ENCODE measurements at regions not wholly inside any gene's neighbourhood (a gene's known extent, or its start where the extent isn't known, plus 50 kb on each side); places are given as distances from the start of the nearest gene placed in this dataset.

GRCh38 chr18:47725656-47726055 lies 204.8 kb downstream of the SMAD2 start:
- intact Hi-C loops (cut with DNase I) = no loop called here
- Histone ChIP-seq H3K36me3 (no peaks in the 10 kb centered on the region), H3K4me1 (no peaks in the 10 kb centered on the region), H3K4me3 (no peak overlapping the region), H3K9me3 (no peaks in the 10 kb centered on the region), H3K27me3 (no peaks in the 10 kb centered on the region), H3K27ac (no peak overlapping the region)
- DNase-seq (no peak), FAIRE-seq (no peak), ATAC-seq (no peak)
- 79 to 85% methylated on average over 3 of the region's 3 CpGs for WGBS, 2 donors
- no peak for TF ChIP-seq CTCF (IDR thresholded peaks at IDR 0.05)

GRCh38 chr18:47724186-47724975 lies 206.1 kb downstream of the SMAD2 start:
- Histone ChIP-seq H3K4me1 (no peaks in the 10 kb centered on the region), H3K36me3 (no peaks in the 10 kb centered on the region), H3K27ac (no peak overlapping the region), H3K27me3 (no peaks in the 10 kb centered on the region), H3K4me3 (no peak overlapping the region), H3K9me3 (no peaks in the 10 kb centered on the region)
- TF ChIP-seq CTCF (IDR thresholded peaks at IDR 0.05) = no peak
- intact Hi-C loops (cut with DNase I) = no loop called here
- FAIRE-seq (no peak), DNase-seq (no peak), ATAC-seq (no peak)
- WGBS, 2 donors = 50 to 55% methylated on average over 9 of the region's 9 CpGs

GRCh38 chr18:47721876-47722275 lies 208.6 kb downstream of the SMAD2 start:
- FAIRE-seq (no peak), DNase-seq (no peak), ATAC-seq (no peak)
- H3K36me3 ChIP-seq = no peaks in the 10 kb centered on the region
- H3K4me1 ChIP-seq = no peaks in the 10 kb centered on the region
- intact Hi-C loops (cut with DNase I) = no loop called here
- WGBS, 2 donors = 75 to 76% methylated on average over 16 of the region's 16 CpGs
- no peak overlapping the region for H3K27ac ChIP-seq
- H3K9me3 ChIP-seq = no peaks in the 10 kb centered on the region
- no peak overlapping the region for H3K4me3 ChIP-seq
- H3K27me3 ChIP-seq = no peaks in the 10 kb centered on the region
- TF ChIP-seq CTCF (IDR thresholded peaks at IDR 0.05) = no peak

- intact Hi-C loops (cut with DNase I) = no loop called here
- no peaks in the 10 kb centered on the region for H3K27me3 ChIP-seq
- H3K4me3 ChIP-seq = no peak overlapping the region
- H3K36me3 ChIP-seq = no peaks in the 10 kb centered on the region
- DNase-seq (no peak), FAIRE-seq (no peak), ATAC-seq (no peak)
- H3K9me3 ChIP-seq = no peaks in the 10 kb centered on the region
- H3K4me1 ChIP-seq = no peaks in the 10 kb centered on the region
- WGBS, 2 donors = 86% methylated on average over 3 of the region's 3 CpGs
- TF ChIP-seq CTCF (IDR thresholded peaks at IDR 0.05) = no peak
- H3K27ac ChIP-seq = no peak overlapping the region
Measured at GRCh38 chr18:47720741-47721140, 209.7 kb downstream of the SMAD2 start.

- no peak for FAIRE-seq
- Histone ChIP-seq H3K27me3 (no peaks in the 10 kb centered on the region), H3K4me3 (no peak overlapping the region), H3K9me3 (no peaks in the 10 kb centered on the region), H3K27ac (no peak overlapping the region), H3K36me3 (no peaks in the 10 kb centered on the region), H3K4me1 (no peaks in the 10 kb centered on the region)
- intact Hi-C loops (cut with DNase I) = no loop called here
- 78 to 82% methylated on average over 7 of the region's 7 CpGs for WGBS, 2 donors
- ATAC-seq = no peak
- no peak for TF ChIP-seq CTCF (IDR thresholded peaks at IDR 0.05)
- no peak for DNase-seq
Measured at GRCh38 chr18:47719096-47719780, 211.2 kb downstream of the SMAD2 start.
